NOMO-1 (cell line): ENCODE measurements at regions not wholly inside any gene's neighbourhood (a gene's known extent, or its start where the extent isn't known, plus 50 kb on each side); places are given as distances from the start of the nearest gene placed in this dataset.
"Not testable (repeated sequence)": the region's sequence is repeated elsewhere in the genome, so short reads cannot be mapped to it uniquely, and the experiment has no call there.

ENCODE experiments used
- DNase-seq, 2 experiments: peaks; one replicate each; lab custom pipeline; 2025; ENCODE audit not compliant: unreplicated experiment in 2 of 2; lab: John Stamatoyannopoulos, UW

DNA sequence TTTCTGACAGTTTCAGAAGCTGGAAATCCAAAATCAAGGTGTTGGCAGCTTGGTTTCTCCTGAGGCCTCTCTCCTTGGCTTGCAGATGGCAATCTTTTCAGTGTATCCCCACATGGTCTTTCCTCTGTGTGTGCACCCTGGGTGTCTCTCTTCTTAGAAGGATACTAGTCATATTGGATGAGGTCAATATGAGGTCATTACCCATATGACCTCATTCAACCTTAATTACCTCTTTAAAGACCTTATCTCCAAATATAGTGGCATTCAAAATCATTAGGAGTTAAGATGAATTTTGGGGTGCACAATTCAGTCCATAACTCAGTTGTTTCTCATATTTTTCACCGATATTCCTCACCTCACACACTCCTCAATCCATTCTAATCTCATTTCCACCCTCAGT lies 92.4 kb upstream of the TGM3 start:
- no peak for DNase-seq

- DNase-seq, result no peak
Measured at GRCh38 chr20:2204021-2204420, 91.8 kb upstream of the TGM3 start.

- peak; percentile 72 to 79 for DNase-seq
Measured at GRCh38 chr20:2206957-2207769, 88.6 kb upstream of the TGM3 start.

DNA sequence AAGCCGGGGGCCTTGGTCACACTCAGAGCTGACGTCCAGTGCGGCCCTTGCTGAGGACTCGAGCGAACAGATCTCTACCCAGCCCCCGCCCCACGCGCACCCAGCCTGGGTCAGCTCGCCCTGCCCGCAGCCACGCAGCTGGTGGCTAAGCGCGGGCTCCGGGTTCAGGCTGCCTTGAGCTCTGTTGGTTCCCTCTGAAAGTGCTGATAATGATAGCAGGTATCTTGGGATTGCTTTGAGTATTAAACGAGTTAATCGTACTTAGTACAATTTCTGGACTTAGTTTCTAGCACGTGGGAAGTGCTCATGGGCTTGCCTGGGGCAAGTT lies 88.1 kb upstream of the TGM3 start:
- peak in 1 of 2 experiments; percentile 47 for DNase-seq

DNA sequence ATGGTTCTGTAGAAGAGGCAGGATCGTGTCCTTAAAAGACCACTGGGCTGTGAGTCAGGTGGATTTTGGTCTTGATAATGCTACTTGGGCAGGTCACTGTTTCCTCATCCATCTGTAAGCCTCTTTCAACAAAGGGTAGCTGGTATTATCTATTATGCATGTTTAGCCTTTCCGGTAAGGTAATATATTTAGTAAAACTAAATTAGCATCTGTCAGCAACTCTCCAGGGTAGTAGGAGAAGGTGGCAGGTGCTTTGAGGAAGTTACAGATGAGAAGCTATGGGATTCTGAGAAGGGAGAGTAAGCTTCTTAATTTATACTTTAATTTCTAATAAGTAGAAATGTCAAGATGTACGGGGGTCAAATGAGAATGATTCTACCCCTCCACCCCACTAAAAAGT lies 86.9 kb upstream of the TGM3 start:
- no peak for DNase-seq

GRCh38 chr20:2210646-2211552 lies 84.9 kb upstream of the TGM3 start:
- peak in 1 of 2 experiments; percentile 45 for DNase-seq

- no peak for DNase-seq
Measured at GRCh38 chr20:2212456-2213015, 83.3 kb upstream of the TGM3 start.

DNA sequence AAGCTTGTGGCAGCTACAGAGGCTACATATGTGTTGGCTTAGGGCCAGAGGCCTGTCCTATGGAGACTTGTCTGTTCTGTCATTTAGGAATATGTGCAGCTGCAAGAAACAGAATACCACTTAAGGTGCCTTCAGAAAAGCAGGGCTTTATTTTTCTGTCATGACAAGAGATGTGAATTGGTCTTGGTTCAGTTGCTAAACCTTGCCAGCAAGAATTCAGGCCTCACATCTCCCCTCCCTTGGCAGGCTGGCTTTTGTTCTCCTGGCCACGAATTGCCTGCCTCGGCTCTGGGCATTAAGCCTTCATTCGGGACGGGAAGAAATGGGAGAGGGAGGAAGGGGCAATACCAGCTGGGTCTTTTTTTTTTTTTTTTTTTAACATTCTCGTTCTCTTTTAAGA lies 82.4 kb upstream of the TGM3 start:
- no peak for DNase-seq

DNA sequence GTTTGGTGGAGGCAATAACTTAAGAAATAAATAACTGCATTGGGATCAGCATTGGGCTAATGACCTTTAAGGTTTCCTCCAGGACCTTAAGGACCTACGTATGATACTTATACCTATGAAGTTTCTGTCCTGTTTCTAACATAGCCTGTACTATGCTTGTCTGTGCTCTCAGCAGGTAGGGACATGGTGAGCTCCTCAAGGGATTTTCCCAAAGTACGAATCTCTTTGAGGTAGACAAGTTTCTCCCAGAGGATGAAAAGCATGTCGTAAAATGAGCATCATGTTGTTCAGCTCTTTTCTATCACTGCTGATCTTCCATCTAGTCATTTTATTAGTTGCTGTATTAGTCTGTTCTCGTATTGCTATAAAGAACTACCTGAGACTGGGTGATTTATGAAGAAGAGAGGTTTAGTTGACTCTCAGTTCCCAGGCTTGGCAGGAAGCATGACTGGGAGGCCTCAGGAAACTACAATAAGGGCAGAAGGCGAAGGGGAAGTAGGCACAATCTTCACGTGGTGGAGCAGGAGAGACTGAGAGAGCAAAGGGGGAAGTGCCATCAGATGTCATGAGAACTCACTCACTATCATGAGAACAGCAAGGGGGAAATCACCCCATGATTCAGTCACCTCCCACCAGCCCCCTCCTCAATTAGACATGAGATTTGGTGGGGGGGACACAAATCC lies 77.8 kb upstream of the TGM3 start:
- DNase-seq, result peak; percentile 74 to 89

- DNase-seq, result no peak
Measured at GRCh38 chr20:2219481-2220006, 76.3 kb upstream of the TGM3 start.

DNA sequence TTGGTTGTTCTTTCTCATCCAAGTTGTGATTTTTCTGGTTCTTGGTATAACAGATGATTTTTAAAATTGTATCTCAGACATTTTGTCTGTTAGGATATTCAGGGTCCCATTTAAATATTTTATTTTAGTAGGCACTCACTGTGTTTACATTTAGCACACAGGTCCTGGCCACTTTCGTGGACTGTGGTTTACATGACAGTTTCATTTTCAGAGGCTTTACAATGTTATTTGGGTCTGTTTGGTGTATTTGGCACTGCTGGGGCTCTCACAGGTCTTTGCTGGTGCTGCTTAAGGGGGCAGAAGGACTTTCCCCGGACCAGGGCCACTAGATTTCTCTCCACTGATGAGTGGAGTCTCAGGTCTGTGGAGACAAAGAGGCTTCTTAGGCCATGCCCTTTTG lies 75.5 kb upstream of the TGM3 start:
- DNase-seq, result no peak

- DNase-seq, result no peak
Measured at GRCh38 chr20:2221921-2222320, 73.9 kb upstream of the TGM3 start.

DNA sequence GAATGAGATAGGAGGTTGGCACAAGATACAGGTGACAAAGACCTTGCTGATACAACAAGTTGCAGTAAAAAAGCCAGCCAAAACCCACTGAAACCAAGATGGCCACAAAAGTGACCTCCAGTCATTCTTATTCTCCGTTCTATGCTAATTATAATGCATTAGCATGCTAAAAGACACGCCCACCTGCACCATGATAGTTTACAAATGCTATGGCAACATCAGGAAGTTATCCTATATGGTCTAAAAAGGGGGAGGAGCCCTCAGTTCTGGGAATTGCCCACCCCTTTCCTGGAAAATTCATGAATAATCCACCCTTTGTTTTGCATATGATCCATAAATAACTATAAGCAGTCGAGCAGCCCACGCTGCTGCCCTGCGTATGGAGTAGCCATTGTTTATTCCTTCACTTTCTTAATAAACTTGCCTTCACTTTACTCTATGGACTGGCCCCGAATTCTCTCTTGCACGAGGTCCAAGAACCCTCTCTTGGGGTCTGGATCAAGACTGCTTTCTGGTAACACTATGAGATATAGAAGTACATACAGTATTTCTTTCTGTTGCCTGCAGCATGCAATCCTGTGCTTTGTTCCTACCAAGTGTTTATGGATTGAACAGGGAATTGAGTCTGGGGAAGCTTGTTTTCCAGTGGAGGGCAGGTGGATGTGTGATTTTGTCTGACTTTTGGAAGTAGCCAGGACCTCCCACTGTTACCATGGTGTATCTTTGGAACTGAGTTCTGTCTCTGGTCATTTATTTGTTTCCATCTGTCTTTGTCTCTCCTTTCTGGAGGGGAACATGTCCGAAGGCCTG lies 72.0 kb upstream of the TGM3 start:
- DNase-seq, result no peak

DNA sequence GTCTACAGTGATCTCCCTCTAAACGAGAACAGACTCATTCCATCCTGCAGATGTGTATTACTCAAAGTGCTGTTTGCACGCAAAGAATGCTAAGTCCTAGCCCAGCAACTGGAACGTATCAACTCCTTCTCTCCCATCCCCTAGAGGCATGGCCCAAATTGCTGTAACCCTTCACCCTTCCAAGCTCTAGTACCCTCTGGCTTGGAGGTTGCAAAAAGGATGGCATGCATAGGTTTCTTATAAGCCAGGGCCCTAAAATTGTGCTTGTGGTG lies 71.5 kb upstream of the TGM3 start:
- DNase-seq, result no peak

DNA sequence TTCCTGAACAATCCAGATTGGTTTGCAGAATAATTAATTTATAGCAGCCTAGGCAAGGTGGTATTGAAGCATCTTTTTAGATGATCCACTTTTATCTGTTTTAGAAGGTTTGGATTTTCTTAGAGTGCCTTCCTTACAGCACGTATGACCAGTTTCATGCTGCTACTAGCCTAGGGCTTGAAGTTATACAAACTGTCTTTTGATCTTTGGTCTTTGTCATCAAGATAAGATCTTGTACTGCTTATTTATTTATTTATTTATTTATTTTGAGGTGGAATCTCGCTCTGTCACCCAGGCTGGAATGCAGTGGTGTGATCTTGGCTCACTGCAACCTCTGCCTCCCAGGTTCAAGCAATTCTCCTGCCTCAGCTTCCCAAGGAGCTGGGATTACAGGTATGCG lies 68.5 kb upstream of the TGM3 start:
- DNase-seq, result not testable (repeated sequence)

DNA sequence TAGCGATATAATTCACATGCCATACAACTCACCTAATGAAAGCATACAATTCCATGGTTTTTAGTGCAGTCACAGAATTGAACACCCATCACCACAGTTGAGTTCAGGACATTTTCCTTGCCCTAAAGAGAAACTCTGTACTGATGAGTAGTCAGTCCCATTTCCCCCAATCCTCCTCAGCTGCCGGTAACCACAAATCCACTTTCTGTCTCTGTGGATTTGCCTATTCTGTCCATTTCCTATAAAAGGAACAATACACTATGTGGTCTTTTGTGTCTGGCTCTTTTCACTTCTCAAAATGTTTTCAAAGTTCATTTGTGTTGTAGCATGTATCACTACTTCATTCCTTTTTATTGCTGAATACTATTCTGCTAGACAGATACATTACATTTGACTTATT lies 67.9 kb upstream of the TGM3 start:
- no peak for DNase-seq

DNA sequence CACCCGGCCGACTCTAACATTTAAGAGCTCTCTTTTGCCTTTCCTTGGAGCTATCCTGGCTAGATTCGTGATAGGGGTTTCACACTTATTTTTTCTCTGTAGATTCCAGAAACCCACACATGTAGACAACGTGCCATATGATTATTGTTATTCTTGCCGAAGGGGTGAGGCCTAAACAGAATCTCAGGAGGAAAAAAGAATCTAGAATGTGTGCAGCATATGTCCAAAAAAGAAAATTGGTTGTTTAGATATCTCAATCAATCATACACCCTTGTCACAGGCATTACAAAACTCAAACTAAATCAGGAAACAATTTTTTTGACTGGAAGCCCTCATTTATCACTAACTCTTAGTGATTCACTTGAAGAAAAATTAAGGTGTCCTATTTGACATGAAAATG lies 66.9 kb upstream of the TGM3 start:
- no peak for DNase-seq

DNA sequence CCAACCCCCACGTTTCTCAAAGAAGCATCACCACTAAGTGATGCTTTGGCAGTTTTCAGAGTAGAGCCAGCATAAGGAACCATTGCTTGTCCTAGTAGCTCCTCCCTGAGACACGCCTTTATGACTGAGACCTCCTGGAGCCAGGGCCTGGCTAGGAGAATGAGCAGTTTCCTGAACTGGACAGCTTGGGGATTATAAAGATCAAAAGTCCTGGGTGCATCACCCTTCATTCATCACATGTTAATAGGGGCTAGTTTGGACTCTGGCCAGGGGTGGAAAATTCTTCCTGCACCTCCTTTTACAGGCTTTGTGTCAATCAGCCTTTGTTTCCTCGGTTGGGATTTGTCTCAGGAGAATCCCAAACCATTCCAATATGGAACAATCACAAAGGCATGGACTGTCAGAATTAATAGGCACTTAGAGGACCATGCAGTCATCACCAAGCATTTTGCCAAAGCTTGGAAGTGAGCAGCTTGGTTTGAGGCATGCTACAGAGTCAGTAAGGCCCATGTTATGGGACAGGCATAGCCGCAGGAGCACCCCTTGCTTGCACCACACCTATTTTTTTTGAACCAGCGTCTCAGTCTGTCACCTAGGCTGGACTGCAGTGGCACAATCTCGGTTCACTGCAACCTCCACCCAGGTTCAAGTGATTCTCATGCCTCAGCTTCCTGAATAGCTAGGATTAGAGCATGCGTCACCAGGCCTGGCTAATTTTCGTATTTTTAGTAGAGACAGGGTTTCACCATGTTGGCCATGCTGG lies 64.9 kb upstream of the TGM3 start:
- DNase-seq, result no peak

GRCh38 chr20:2231701-2232100 lies 64.1 kb upstream of the TGM3 start:
- no peak for DNase-seq
